GM12878 (cell line): ENCODE measurements at regions not wholly inside any gene's neighbourhood (a gene's known extent, or its start where the extent isn't known, plus 50 kb on each side); places are given as distances from the start of the nearest gene placed in this dataset.

Experiments used
- ATAC-seq: fragments of 200-7000 bp; cut with Tn5 transposase; 3 replicates; pipeline ENCODE4 v1.9.1; 2020; ENCODE audit warnings: mild to moderate bottlenecking, moderate library complexity
- BruUV-seq: library from RNA; stranded (reverse); fragments of 400-500 nt; replicated peaks from 2 replicates; lab custom pipeline; 2021; lab: Mats Ljungman, UMichigan
- CTCF ChIA-PET: fragments of 300-600 bp; sonication (Branson Sonifier 250); formaldehyde crosslinking; extraction: SDS; loops from one replicate; lab custom pipeline; 2021; ENCODE audit warnings: inconsistent platforms; lab: Yijun Ruan, JAX
- POLR2A ChIA-PET: fragments of 350-600 bp; formaldehyde crosslinking; extraction: SDS; loops from one replicate; lab custom pipeline; 2021; ENCODE audit warnings: inconsistent platforms; lab: Charles Lee
- RAD21 ChIA-PET: fragments of 300-600 bp; sonication (Branson Sonifier 250); formaldehyde crosslinking; loops from one replicate; lab custom pipeline; 2023; ENCODE audit warnings: antibody characterized with exemption; ENCODE audit not compliant: unreplicated experiment; lab: Charles Lee
- SMC1A ChIA-PET: fragments of 300-600 bp; sonication (Branson Sonifier 250); formaldehyde crosslinking; loops from one replicate; lab custom pipeline; 2023; ENCODE audit not compliant: unreplicated experiment, uncharacterized antibody; lab: Charles Lee
- DNase-seq: peaks from one replicate; pipeline ENCODE4 v3.0.0-alpha.2; 2011; ENCODE audit warnings: low read depth, low spot score
- FAIRE-seq: peaks from 3 replicates; lab custom pipeline; 2011; peaks lifted over from hg19 to GRCh38; lab: Jason Lieb, UNC
- H2AFZ ChIP-seq: 2 replicates; pipeline ENCODE4 v1.6.0; 2011; ENCODE audit warnings: low read depth, low read length, control low read depth; ENCODE audit not compliant: control insufficient read depth
- H3K27ac ChIP-seq: 2 replicates; pipeline ENCODE4 v1.5.1; 2011; ENCODE audit warnings: control low read depth; ENCODE audit not compliant: control insufficient read depth, insufficient read depth
- H3K27me3 ChIP-seq, 2 experiments: replicated peaks in 1 of 2; 2 replicates each; pipeline versions ENCODE4 v1.6.0 to v1.6.1; 2011; ENCODE audit warnings: low read length in 1 of 2; ENCODE audit not compliant: control insufficient read depth in 2 of 2, insufficient read depth in 2 of 2
- H3K36me3 ChIP-seq, 2 experiments: 2 replicates each; pipeline ENCODE4 v1.5.1; 2011; ENCODE audit warnings: low read length in 1 of 2; ENCODE audit not compliant: control insufficient read depth in 2 of 2, insufficient read depth in 2 of 2
- H3K4me1 ChIP-seq: 2 replicates; pipeline ENCODE4 v1.6.1; 2011; ENCODE audit warnings: mild to moderate bottlenecking, low read length, moderate library complexity, mixed read lengths; ENCODE audit not compliant: control insufficient read depth, insufficient read depth
- H3K4me2 ChIP-seq: 2 replicates; pipeline ENCODE4 v1.6.0; 2011; ENCODE audit warnings: control low read depth; ENCODE audit not compliant: control insufficient read depth, insufficient read depth
- H3K4me3 ChIP-seq: fragments of 200-600 bp; sonication (generic); 2 replicates; pipeline ENCODE4 v1.5.1; 2016
- H3K79me2 ChIP-seq: 2 replicates; pipeline ENCODE4 v1.6.0; 2011; ENCODE audit warnings: low read length; ENCODE audit not compliant: control insufficient read depth, insufficient read depth
- H3K9ac ChIP-seq: 2 replicates; pipeline ENCODE4 v1.8.0; 2011; ENCODE audit warnings: low read length, control low read depth, mixed read lengths; ENCODE audit not compliant: control insufficient read depth, insufficient read depth
- H3K9me3 ChIP-seq: replicated peaks from 3 replicates; pipeline ENCODE4 v1.5.1; 2011; ENCODE audit warnings: mild to moderate bottlenecking, low read length; ENCODE audit not compliant: control insufficient read depth, insufficient read depth
- H4K20me1 ChIP-seq: 2 replicates; pipeline ENCODE4 v1.6.0; 2011; ENCODE audit not compliant: control insufficient read depth, insufficient read depth
- CHD2 ChIP-seq: IDR thresholded peaks from 2 replicates; pipeline ENCODE4 v1.6.1; 2011; ENCODE audit warnings: low read depth, low read length, improper control_type of control experiment, borderline replicate concordance
- E4F1 ChIP-seq: fragments of 450-650 bp; IDR thresholded peaks from 2 replicates; pipeline ENCODE4 v1.6.1; 2018; ENCODE audit warnings: borderline replicate concordance, mild to moderate bottlenecking; ENCODE audit not compliant: partially characterized antibody
- EZH2 ChIP-seq: IDR thresholded peaks from 2 replicates; pipeline ENCODE4 v1.6.1; 2012; ENCODE audit warnings: low read depth, mild to moderate bottlenecking, control low read depth, inconsistent platforms, low read length, borderline replicate concordance; ENCODE audit not compliant: control insufficient read depth
- HSF1 ChIP-seq: fragments of 150-350 bp; IDR thresholded peaks from 2 replicates; pipeline ENCODE4 v1.6.1; 2014; ENCODE audit warnings: mild to moderate bottlenecking, low read depth, low read length
- IRF5 ChIP-seq: fragments of 450-650 bp; IDR thresholded peaks from 2 replicates; pipeline ENCODE4 v1.6.1; 2017; ENCODE audit warnings: borderline replicate concordance
- JUNB ChIP-seq: IDR thresholded peaks from 2 replicates; pipeline ENCODE4 v1.6.1; 2016; ENCODE audit warnings: antibody characterized with exemption, mild to moderate bottlenecking
- MTA3 ChIP-seq: IDR thresholded peaks from 2 replicates; pipeline ENCODE4 v1.6.1; 2012; ENCODE audit warnings: low read length, inconsistent platforms, borderline replicate concordance
- MYC ChIP-seq: IDR thresholded peaks from 2 replicates; pipeline ENCODE4 v1.6.1; 2011; ENCODE audit warnings: mild to moderate bottlenecking, low read length, moderate library complexity, inconsistent platforms; ENCODE audit not compliant: insufficient read depth, insufficient replicate concordance, insufficient read length, severe bottlenecking
- PAX8 ChIP-seq: fragments of 450-650 bp; IDR thresholded peaks from 2 replicates; pipeline ENCODE4 v1.6.1; 2017; ENCODE audit warnings: mild to moderate bottlenecking, moderate library complexity
- YY1 ChIP-seq: IDR thresholded peaks from 2 replicates; pipeline ENCODE4 v1.6.1; 2011; ENCODE audit warnings: low read depth, mild to moderate bottlenecking, low read length
- ZBTB11 ChIP-seq: fragments of 450-650 bp; formaldehyde crosslinking; IDR thresholded peaks from 2 replicates; pipeline ENCODE4 v1.5.0; 2022; ENCODE audit warnings: mild to moderate bottlenecking, missing genetic modification characterization
- WGBS: methylation state at CpG from one replicate; pipeline ENCODE4 v1.1.6; 2016; ENCODE audit warnings: low lambda C conversion rate; ENCODE audit not compliant: insufficient replicate concordance, insufficient coverage; ENCODE audit errors: missing lambda C conversion rate; 5-methylcytosine and 5-hydroxymethylcytosine counted together
- in situ Hi-C: fragments of 300-500 bp; cut with MboI; formaldehyde crosslinking; loops from 9 replicates; pipeline ENCODE4 v1.14.3; 2018; ENCODE audit warnings: mixed read lengths
- intact Hi-C: fragments of 100-400 bp; cut with micrococcal nuclease; formaldehyde crosslinking; loops from one replicate; pipeline ENCODE4 v1.14.2; 2022; ENCODE audit not compliant: unreplicated experiment

- Histone ChIP-seq H3K27ac (no peak overlapping the region), H4K20me1 (no peaks in the 10 kb centered on the region), H2AFZ (no peak overlapping the region), H3K27me3 (no peaks in the 10 kb centered on the region), H3K4me3 (no peak overlapping the region), H3K4me2 (no peak overlapping the region), H3K36me3 (no peaks in the 10 kb centered on the region), H3K9me3 (no peaks in the 10 kb centered on the region), H3K79me2 (no peaks in the 10 kb centered on the region), H3K4me1 (no peaks in the 10 kb centered on the region), H3K9ac (no peak overlapping the region)
- SMC1A ChIA-PET = interaction anchor here (0.8 kb wide), 1 partner anchor 20 kb away, joined by 4 read pairs; no protein-coding TSS in a partner anchor
- no peak for DNase-seq
- no peak for TF ChIP-seq MYC
- no peak for TF ChIP-seq E4F1
- TF ChIP-seq HSF1 = no peak
- TF ChIP-seq JUNB = no peak
- TF ChIP-seq YY1 = no peak
- TF ChIP-seq ZBTB11 = no peak
- no peak for TF ChIP-seq MTA3
- no peak for TF ChIP-seq PAX8
- TF ChIP-seq EZH2 = no peak
- no peak for TF ChIP-seq CHD2
- TF ChIP-seq IRF5 = no peak
- no TSS peak for BruUV-seq
- no peak for FAIRE-seq
- WGBS = 6% methylated on average over 2 of the region's 2 CpGs
- POLR2A ChIA-PET = no interaction called here
- ATAC-seq = no peak
- intact Hi-C loops (no loop called here), in situ Hi-C loops (no loop called here)
- CTCF ChIA-PET = no interaction called here
- RAD21 ChIA-PET = no interaction called here
Measured at GRCh38 chr14:27553790-27554189, 956.0 kb upstream of the NOVA1 start.
